ENCODE measurements at regions not wholly inside any gene's neighbourhood (a gene's known extent, or its start where the extent isn't known, plus 50 kb on each side); places are given as distances from the start of the nearest gene placed in this dataset.

GRCh38 chr15:66981771-66982170, 83.6 kb upstream of the SMAD3 start:
- TF ChIP-seq CTCF (IDR thresholded peaks at IDR 0.05; ENCODE audit: low read length): no peak
- TF ChIP-seq EZH2phosphoT487 (IDR thresholded peaks at IDR 0.05; ENCODE audit: low read length): no peak

All from MM.1S (cell line).